A172 (cell line): ENCODE measurements at regions not wholly inside any gene's neighbourhood (a gene's known extent, or its start where the extent isn't known, plus 50 kb on each side); places are given as distances from the start of the nearest gene placed in this dataset.

ENCODE experiments used
- DNase-seq: peaks from one replicate; pipeline ENCODE4 v3.0.0-alpha.2; 2015; ENCODE audit warnings: low spot score

DNA sequence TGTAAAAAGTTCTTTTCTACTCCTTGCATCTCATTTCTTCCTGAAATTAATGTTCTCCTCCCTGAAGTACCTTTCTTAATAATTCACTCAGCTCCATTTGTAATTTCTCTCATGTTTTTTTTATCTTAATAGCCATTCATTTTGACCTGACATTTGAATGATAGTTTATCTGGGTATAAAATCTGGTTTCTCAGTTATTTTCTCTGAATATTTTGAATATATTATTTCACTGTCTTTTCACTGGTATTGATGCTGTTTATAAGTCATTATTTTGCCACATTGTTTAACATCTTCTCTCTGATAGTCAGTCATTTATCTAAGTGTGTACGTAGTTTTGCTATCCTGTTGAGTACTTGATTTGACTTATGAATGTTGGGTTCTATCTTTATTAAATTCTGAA is 68.8 kb upstream of the ARHGAP18 start:
- no peak for DNase-seq

DNA sequence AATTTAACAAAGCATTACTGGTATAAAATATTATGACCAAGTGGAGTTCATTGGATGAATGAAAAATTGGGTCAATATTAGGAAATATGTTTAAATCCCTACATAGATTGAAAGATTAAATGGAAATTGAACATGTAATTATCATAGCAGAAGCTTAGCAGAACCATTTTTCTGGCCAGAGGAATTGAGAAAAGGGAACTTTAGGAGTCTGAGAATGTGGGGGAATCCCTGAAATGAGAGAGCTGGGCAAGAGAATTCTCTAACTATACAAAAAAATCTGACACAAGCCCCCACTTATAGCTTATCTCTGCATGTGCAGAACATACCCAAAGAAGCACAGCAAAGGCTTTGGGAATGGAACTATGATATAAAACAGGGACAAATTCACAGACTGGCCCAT is 67.4 kb upstream of the ARHGAP18 start:
- DNase-seq = no peak

DNA sequence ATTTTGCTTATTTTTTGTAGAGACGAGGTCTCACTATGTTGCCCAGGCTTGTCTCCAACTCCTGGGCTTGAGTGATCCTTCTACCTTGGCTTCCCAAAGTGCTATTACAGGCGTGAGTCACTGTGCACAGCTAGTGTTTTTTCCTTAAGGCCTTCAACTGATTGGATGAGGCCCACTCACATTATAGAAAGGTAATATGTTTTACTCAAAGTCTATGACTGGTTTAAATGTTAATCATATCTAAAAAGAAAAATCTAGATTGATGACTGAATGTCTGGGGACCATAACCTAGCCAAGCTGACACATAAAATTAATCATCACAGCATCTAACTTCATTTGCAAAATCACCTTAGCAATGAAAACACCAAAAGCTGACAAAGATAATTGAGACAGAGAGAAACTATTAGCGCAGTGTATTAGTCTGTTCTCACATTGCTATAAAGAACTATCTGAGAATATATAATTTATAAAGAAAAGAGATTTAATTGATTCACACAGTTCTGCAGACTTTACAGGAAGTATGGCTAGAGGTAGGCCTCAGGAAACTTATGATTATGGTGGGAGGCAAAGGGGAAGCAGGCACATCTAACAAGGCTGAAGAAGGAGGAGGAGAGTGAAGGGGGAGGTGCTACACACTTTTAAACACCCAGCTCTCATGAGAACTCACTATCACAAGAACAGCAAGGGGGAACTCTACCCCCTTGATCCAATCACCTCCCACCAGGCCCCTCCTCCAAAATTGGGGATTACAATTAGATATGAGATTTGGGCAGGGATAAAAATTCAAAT is 66.8 kb upstream of the ARHGAP18 start:
- DNase-seq = no peak

DNA sequence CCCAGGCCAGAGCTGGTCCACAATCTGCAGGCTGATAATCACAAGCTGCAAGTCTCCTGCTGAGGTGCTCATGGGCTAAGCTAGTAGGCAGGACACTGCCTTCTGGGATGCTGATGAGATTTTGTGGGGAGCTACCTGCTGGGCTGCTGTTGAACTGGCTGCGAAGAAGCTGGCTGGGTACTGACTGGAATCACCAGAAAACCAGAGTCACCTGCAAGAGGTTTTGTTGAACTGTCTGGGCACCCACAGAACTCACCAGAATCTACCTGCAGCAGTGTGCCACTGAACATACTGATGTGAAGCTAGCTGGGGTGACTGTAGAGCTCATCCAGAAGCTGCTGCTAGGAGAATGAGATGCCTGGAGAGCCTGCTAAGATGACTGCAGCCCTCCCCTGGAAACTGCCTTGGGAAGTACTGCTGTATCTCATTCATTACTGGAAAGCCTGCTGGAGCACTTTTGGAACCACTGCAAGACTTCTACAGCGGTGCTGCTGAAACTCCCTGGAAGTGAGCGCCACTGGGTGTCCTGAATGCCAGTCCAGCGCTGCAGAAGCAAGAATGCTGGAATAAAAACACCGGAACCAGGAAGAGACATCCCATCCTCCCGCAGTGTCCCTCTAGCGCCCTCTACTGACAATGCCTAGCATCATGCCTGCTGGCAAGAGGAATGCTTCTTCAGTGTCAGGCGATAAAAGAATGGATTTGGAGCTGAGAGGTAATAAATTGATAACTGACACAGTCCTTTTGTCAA is 64.9 kb upstream of the ARHGAP18 start:
- DNase-seq = peak; percentile 78

DNA sequence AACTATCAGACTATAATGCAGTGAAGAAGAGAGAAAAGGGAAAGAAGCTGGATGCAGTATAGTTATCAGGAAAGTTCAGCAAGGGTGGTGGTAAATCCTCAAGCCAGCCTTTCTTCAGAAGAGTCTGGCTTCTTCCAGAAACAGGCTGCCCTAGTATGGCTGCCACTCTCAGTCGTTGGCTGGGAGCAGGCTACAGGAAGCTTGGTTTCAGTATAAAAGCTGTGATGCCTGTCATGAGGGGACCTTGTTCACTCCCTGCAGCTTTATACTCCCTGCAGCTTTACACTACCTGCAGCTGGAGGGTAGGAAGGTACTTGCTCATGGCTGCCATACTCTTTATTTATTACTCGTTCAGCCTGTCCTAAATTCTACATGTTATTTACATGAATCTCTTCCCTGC is 63.3 kb upstream of the ARHGAP18 start:
- DNase-seq = no peak

DNA sequence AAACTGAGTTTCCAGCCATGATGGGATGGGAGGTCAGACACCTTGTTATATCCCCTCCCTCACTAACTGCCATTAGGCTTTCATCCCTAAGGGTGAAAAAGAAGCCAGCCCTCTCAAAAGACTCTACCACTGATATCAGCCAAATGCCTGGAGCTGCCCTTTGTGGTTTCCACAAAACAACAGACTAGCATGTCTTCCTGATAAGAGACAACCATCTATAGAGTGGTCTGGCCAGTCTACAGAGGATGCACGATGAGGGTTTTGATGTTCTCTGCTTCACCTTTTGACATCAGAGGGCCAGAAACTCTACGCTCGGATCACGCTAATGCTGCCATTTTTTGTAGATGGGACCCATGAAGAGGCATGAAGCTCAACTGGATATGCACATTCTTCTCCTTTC is 61.7 kb upstream of the ARHGAP18 start:
- DNase-seq = no peak

DNA sequence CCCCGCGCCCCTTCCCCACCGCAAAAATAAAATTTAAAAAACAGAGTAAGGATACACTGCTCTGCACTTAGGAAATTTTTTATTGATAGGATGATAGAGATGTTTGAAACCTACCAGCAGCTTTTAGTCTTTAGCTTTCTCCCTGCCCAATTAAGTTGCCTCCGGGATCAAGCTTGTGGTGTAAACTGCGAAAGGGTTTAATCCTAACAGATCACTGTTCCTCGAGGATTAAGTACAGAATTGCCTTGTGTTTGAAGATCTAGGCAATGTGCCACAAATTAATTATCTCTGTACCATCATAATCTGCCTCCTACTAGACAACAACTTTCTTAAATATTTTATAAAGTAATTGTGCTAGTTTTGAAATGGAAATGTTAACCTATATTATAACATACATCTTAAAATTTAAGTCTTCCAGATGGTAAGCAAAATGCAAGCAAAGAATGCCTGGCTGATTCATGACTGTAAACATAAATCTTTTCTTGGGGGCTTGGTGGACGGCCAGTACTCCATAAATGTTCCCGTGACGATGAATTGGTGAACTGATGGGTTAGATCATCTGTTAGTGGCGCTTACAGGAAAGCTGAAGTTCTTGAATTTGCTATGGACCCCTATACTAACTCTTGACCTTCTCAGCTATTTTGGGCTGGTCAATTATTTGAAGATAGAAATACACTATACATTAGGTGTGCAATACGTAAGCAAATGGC is 58.0 kb upstream of the ARHGAP18 start:
- DNase-seq = no peak

DNA sequence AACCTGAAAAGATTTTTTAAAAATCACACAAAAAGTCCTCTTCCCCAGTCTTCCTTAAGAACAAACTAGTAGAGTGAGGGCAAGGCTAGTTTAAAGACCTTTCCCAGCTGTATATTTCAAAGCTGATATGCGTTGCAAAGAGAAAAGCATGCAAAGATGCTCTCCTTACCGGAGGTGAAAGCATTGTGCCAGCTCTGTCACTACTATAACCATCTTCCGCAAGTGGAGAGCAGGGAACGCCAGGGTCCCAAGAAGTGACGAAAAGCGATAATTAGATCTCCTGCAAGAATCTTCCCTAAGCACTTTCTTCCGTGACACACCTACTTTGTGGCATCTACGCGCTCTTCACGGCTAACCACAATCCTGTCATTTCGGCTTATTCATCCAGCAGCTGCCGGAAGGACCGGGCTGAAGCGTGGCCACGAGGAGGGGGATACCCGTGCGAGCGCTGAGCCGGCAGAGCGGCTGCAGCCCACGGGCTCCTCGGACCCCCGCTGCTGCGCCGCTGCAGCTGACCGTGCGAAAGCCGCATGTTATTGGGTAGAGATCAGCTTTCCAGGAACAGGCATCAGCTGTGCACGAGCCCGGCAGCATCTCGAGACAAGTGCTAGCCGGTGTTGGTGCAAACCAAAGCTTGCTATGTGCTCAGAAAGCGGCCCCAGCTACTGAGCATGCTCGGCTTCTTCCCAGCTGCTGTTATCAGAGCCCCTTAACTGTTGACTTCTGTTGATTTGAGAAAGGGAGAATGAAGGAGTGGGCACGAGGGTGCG is 57.2 kb upstream of the ARHGAP18 start:
- peak; percentile 55 for DNase-seq

DNA sequence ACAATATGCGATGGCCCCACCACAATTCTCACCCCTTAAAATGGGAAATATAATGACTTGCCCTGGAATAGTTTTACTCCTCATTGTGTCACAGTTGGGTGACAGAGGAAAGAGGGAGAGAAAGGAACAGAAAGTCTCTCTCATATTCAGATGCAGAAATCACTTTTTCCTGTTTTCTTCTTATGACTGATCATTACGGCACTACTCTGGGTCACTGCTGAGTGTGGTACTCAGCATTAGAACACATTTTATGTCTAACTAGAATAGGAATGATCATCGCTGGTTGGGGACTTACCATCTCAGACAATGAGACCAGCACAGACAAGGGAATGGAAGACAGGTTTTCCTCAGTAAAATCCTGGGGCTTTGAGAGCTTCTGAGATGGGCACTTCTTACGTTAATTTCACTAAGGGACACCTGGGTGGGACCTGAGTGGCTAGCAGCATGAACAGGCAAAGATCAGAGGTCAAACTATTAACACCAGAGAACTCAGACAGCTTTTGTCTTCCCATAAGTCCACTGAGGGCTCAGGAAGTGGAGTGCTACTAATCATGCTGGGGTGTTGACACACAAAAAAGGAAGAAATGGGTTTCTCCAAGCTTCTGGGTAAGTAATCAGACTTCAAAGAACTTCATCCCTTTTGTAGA is 54.9 kb upstream of the ARHGAP18 start:
- no peak for DNase-seq

DNA sequence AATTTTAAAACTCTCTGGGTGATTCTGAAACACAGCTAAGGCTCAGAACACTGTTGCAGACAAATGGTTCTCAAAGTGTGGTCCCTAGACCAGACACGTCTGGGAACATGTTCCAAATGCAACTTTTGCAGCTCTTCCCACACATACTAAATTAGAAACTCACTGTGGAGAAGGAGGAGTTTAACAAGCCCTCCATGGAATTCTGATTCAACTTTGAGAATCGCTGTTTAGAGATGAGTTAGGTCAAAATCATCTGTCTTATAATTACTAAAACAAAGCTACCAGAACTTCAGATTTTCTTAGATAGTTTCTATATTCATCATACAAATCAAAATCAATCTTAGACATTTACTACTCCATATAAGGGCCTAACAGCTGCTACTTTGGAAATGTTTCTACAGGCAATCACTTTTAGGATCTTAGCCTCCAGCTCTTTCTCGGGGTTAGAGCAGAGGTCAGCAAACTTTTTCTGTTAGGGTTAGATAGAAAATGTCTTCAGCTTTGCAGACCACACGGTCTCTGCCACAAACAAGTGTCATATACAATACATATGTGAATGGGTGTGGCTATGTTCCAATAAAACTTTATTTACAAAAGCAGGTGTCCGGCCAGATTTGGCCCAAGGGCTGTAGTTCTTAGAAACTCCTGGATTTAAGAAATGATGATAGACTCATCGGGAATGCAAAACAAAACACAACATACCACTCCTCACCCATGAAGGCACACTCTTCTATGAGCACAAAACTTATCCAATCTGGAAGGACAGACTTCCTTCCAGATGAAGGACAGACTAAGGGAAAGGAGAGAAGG is 50.0 kb upstream of the ARHGAP18 start:
- DNase-seq = no peak
